Keratinocyte (primary cell): ENCODE measurements at regions not wholly inside any gene's neighbourhood (a gene's known extent, or its start where the extent isn't known, plus 50 kb on each side); places are given as distances from the start of the nearest gene placed in this dataset.

Source experiments
- EZH2 ChIP-seq: IDR thresholded peaks from one replicate; pipeline ENCODE4 v1.6.1; 2012; ENCODE audit warnings: inconsistent platforms, mild to moderate bottlenecking, low read length, moderate library complexity
- TF ChIP-seq, protein P1 (sequence below), 3 experiments: IDR thresholded peaks in 1 of 3; conservative IDR thresholded peaks in 1 of 3; optimal IDR thresholded peaks in 1 of 3; 2 replicates in 2 of 3; 3 replicates in 1 of 3; pipeline versions ENCODE3 to v1.5.1; 2011; ENCODE audit warnings: low read length in 3 of 3, mild to moderate bottlenecking in 3 of 3, moderate library complexity in 2 of 3, control low read depth in 1 of 3, inconsistent platforms in 1 of 3; ENCODE audit not compliant: insufficient read depth in 2 of 3; ENCODE audit errors: extremely low read depth in 1 of 3

DNA sequence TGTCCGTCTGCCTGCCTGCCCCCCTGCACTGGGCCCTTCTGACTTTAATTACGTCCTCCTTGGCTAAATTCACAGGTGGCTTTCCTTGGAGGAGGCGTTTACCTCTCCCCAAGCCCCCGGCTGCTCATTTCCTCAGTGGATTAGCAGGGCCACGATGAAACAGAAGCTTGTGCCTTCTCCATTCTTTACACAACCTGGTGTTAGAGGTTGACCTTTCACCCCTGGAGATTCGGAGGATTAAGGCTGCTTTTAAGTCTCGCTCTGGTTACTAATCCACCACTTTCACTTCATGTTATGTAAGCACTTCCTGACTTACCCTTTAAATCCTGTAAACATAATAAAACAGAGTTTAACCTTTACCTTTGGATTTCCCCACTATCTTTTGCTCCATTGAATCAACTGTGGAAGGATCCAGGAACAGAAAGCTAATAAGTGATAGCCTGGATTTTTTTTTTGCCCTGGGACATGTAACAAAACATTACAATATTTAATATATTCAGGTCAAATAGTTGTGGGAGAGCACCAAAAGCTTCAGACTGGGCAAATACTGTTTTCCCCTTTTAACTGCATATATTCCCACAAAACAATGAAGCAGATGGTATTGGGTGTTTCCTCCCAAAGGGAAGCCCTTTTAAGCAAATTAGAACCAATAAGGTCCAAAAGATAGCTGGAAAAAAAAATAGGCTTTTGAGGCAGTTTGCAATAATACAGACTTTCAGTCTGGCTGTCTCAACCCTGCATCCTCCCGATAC, 370.2 kb downstream of the EN1 start:
- no peak for TF ChIP-seq EZH2
- TF ChIP-seq, protein P1, sequence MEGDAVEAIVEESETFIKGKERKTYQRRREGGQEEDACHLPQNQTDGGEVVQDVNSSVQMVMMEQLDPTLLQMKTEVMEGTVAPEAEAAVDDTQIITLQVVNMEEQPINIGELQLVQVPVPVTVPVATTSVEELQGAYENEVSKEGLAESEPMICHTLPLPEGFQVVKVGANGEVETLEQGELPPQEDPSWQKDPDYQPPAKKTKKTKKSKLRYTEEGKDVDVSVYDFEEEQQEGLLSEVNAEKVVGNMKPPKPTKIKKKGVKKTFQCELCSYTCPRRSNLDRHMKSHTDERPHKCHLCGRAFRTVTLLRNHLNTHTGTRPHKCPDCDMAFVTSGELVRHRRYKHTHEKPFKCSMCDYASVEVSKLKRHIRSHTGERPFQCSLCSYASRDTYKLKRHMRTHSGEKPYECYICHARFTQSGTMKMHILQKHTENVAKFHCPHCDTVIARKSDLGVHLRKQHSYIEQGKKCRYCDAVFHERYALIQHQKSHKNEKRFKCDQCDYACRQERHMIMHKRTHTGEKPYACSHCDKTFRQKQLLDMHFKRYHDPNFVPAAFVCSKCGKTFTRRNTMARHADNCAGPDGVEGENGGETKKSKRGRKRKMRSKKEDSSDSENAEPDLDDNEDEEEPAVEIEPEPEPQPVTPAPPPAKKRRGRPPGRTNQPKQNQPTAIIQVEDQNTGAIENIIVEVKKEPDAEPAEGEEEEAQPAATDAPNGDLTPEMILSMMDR (optimal IDR thresholded peaks at IDR 0.05 in 1 of 3, IDR thresholded peaks at IDR 0.05 in 1 of 3, conservative IDR thresholded peaks at IDR 0.05 in 1 of 3; ENCODE audit: extremely low read depth in 1 of 3, insufficient read depth in 2 of 3, low read length in 3 of 3): no peak
